ENCODE measurements at regions not wholly inside any gene's neighbourhood (a gene's known extent, or its start where the extent isn't known, plus 50 kb on each side); places are given as distances from the start of the nearest gene placed in this dataset.

DNA sequence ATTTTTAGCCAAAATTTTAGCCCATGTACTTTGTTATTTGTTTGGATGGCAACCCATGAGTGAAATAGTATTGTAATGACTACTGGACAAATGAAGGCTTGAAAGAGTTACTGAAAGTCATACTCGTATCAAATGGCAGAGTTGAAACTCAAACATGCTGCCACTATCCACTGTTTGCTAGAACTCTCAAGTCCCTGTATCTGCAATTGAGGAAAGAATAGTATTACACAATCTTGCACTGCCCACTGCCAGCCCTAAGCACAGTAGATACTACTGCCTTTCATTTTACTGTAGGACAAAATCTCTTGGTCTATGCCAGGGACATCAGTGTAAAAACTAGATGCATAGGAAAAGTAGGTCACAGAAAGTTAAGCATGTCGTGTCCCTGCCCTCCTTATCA lies 581.1 kb upstream of the PLXNA2 start:
- no peak overlapping the region for H3K4me3 ChIP-seq (ENCODE audit: low read length)
- no peaks in the 10 kb centered on the region for H3K27me3 ChIP-seq (ENCODE audit: insufficient read depth, low read depth, low read length)
- H4K20me1 ChIP-seq (ENCODE audit: insufficient read depth) = no peaks in the 10 kb centered on the region
- no peaks in the 10 kb centered on the region for H3K9me2 ChIP-seq (ENCODE audit: insufficient read depth, low read length)
- no peak overlapping the region for H2AFZ ChIP-seq (ENCODE audit: low read depth, low read length)
- H3K36me3 ChIP-seq (ENCODE audit: insufficient read depth, low read length) = no peaks in the 10 kb centered on the region
- no peak for TF ChIP-seq EP300 (conservative IDR thresholded peaks at IDR 0.05; ENCODE audit: poor library complexity, severe bottlenecking)
- TF ChIP-seq RAD21 (conservative IDR thresholded peaks at IDR 0.05) = no peak
- TF ChIP-seq, protein P1, sequence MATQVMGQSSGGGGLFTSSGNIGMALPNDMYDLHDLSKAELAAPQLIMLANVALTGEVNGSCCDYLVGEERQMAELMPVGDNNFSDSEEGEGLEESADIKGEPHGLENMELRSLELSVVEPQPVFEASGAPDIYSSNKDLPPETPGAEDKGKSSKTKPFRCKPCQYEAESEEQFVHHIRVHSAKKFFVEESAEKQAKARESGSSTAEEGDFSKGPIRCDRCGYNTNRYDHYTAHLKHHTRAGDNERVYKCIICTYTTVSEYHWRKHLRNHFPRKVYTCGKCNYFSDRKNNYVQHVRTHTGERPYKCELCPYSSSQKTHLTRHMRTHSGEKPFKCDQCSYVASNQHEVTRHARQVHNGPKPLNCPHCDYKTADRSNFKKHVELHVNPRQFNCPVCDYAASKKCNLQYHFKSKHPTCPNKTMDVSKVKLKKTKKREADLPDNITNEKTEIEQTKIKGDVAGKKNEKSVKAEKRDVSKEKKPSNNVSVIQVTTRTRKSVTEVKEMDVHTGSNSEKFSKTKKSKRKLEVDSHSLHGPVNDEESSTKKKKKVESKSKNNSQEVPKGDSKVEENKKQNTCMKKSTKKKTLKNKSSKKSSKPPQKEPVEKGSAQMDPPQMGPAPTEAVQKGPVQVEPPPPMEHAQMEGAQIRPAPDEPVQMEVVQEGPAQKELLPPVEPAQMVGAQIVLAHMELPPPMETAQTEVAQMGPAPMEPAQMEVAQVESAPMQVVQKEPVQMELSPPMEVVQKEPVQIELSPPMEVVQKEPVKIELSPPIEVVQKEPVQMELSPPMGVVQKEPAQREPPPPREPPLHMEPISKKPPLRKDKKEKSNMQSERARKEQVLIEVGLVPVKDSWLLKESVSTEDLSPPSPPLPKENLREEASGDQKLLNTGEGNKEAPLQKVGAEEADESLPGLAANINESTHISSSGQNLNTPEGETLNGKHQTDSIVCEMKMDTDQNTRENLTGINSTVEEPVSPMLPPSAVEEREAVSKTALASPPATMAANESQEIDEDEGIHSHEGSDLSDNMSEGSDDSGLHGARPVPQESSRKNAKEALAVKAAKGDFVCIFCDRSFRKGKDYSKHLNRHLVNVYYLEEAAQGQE (IDR thresholded peaks at IDR 0.05; ENCODE audit: borderline replicate concordance) = no peak
- TF ChIP-seq, protein P2, sequence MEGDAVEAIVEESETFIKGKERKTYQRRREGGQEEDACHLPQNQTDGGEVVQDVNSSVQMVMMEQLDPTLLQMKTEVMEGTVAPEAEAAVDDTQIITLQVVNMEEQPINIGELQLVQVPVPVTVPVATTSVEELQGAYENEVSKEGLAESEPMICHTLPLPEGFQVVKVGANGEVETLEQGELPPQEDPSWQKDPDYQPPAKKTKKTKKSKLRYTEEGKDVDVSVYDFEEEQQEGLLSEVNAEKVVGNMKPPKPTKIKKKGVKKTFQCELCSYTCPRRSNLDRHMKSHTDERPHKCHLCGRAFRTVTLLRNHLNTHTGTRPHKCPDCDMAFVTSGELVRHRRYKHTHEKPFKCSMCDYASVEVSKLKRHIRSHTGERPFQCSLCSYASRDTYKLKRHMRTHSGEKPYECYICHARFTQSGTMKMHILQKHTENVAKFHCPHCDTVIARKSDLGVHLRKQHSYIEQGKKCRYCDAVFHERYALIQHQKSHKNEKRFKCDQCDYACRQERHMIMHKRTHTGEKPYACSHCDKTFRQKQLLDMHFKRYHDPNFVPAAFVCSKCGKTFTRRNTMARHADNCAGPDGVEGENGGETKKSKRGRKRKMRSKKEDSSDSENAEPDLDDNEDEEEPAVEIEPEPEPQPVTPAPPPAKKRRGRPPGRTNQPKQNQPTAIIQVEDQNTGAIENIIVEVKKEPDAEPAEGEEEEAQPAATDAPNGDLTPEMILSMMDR (IDR thresholded peaks at IDR 0.05; ENCODE audit: poor library complexity, severe bottlenecking) = no peak
- TF ChIP-seq MXI1 (conservative IDR thresholded peaks at IDR 0.05; ENCODE audit: poor library complexity, severe bottlenecking) = no peak
- TF ChIP-seq TAF1 (IDR thresholded peaks at IDR 0.05; ENCODE audit: low read depth) = no peak
- TF ChIP-seq POLR2AphosphoS5 (IDR thresholded peaks at IDR 0.05) = no peak
- no peak for TF ChIP-seq EZH2 (IDR thresholded peaks at IDR 0.05; ENCODE audit: borderline replicate concordance, insufficient read depth, low read length, poor library complexity, severe bottlenecking)
- TF ChIP-seq SMC3 (conservative IDR thresholded peaks at IDR 0.05; ENCODE audit: poor library complexity) = no peak
- H3K27ac ChIP-seq (ENCODE audit: low read length) = no peak overlapping the region
- H3K9me3 ChIP-seq (ENCODE audit: low read length) = no peaks in the 10 kb centered on the region
- H3K79me2 ChIP-seq (replicated peaks; ENCODE audit: insufficient read depth, low read length) = no peaks in the 10 kb centered on the region
- no peaks in the 10 kb centered on the region for H3F3A ChIP-seq (ENCODE audit: insufficient read depth, low read length, poor library complexity, severe bottlenecking)
- no peak overlapping the region for H3K9ac ChIP-seq (ENCODE audit: low read length)
- no peak overlapping the region for H3K4me2 ChIP-seq (ENCODE audit: low read length)

DNA sequence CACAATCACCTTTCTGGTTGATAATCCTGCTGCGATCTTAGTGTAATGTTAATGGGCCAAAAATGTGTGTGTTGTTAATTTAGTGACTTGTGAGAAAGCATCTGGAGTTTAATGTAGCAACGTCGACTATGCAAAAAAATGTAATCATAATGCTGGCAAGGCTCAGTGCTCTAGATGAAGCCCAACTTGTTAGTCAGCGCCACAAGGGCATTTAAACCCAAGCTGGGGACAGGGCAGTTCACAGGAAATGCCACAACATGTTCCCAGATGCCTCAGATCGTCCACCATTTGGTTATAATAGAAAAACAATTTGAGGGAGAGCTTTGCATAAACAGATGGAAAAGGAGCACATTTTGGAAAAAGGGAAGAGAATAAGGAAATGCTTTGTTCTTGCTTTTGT lies 585.4 kb upstream of the PLXNA2 start:
- Histone ChIP-seq H3K9me3 (ENCODE audit: low read length) (no peaks in the 10 kb centered on the region), H3K9ac (ENCODE audit: low read length) (no peak overlapping the region), H3K4me3 (ENCODE audit: low read length) (no peak overlapping the region), H4K20me1 (ENCODE audit: insufficient read depth) (no peaks in the 10 kb centered on the region), H3K9me2 (ENCODE audit: insufficient read depth, low read length) (no peaks in the 10 kb centered on the region), H3K27me3 (ENCODE audit: insufficient read depth, low read depth, low read length) (no peaks in the 10 kb centered on the region), H3K27ac (ENCODE audit: low read length) (no peak overlapping the region), H2AFZ (ENCODE audit: low read depth, low read length) (no peak overlapping the region), H3K4me2 (ENCODE audit: low read length) (no peak overlapping the region), H3K79me2 (replicated peaks; ENCODE audit: insufficient read depth, low read length) (no peaks in the 10 kb centered on the region), H3K36me3 (ENCODE audit: insufficient read depth, low read length) (no peaks in the 10 kb centered on the region), H3F3A (ENCODE audit: insufficient read depth, low read length, poor library complexity, severe bottlenecking) (no peaks in the 10 kb centered on the region)
- TF ChIP-seq, protein P2 (IDR thresholded peaks at IDR 0.05; ENCODE audit: poor library complexity, severe bottlenecking) = no peak
- TF ChIP-seq EP300 (conservative IDR thresholded peaks at IDR 0.05; ENCODE audit: poor library complexity, severe bottlenecking) = no peak
- no peak for TF ChIP-seq EZH2 (IDR thresholded peaks at IDR 0.05; ENCODE audit: borderline replicate concordance, insufficient read depth, low read length, poor library complexity, severe bottlenecking)
- no peak for TF ChIP-seq MXI1 (conservative IDR thresholded peaks at IDR 0.05; ENCODE audit: poor library complexity, severe bottlenecking)
- TF ChIP-seq RAD21 (conservative IDR thresholded peaks at IDR 0.05) = no peak
- no peak for TF ChIP-seq SMC3 (conservative IDR thresholded peaks at IDR 0.05; ENCODE audit: poor library complexity)
- no peak for TF ChIP-seq TAF1 (IDR thresholded peaks at IDR 0.05; ENCODE audit: low read depth)
- TF ChIP-seq, protein P1 (IDR thresholded peaks at IDR 0.05; ENCODE audit: borderline replicate concordance) = no peak
- no peak for TF ChIP-seq POLR2AphosphoS5 (IDR thresholded peaks at IDR 0.05)
